G401 (cell line): ENCODE measurements at regions not wholly inside any gene's neighbourhood (a gene's known extent, or its start where the extent isn't known, plus 50 kb on each side); places are given as distances from the start of the nearest gene placed in this dataset.

Source experiments
- DNase-seq: peaks from one replicate; pipeline ENCODE4 v3.0.0-alpha.2; 2015; ENCODE audit warnings: low spot score
- in situ Hi-C: cut with HindIII; loops from 2 replicates; pipeline ENCODE4 v1.10.0; 2016; ENCODE audit warnings: low sequenced_read_pairs, mixed read lengths

- DNase-seq = no peak
Measured at GRCh38 chr2:224268441-224268840, 133.5 kb downstream of the FAM124B start.

GRCh38 chr2:224264259-224264658, 137.6 kb downstream of the FAM124B start:
- DNase-seq = no peak
- in situ Hi-C loops = no loop called here

More at GRCh38 chr2:224268441-224268840, 133.5 kb downstream of the FAM124B start:
- in situ Hi-C loops = no loop called here

GRCh38 chr2:224263571-224264043, 138.3 kb downstream of the FAM124B start:
- in situ Hi-C loops = no loop called here
- no peak for DNase-seq

- no peak for DNase-seq
- in situ Hi-C loops = no loop called here
Measured at GRCh38 chr2:224261326-224261725, 140.6 kb downstream of the FAM124B start.

- peak; percentile 16 for DNase-seq
- in situ Hi-C loops = no loop called here
Measured at GRCh38 chr2:224260372-224261020, 141.4 kb downstream of the FAM124B start.

- DNase-seq = no peak
- in situ Hi-C loops = no loop called here
Measured at GRCh38 chr2:224259831-224260230, 142.1 kb downstream of the FAM124B start.

GRCh38 chr2:224258059-224258458, 143.8 kb downstream of the FAM124B start:
- DNase-seq = no peak
- in situ Hi-C loops = no loop called here

GRCh38 chr2:224257156-224257555, 144.8 kb downstream of the FAM124B start:
- DNase-seq = no peak
- in situ Hi-C loops = no loop called here

- DNase-seq = no peak
Measured at GRCh38 chr2:224253464-224253863, 148.4 kb downstream of the FAM124B start.

GRCh38 chr2:224252631-224253030, 149.3 kb downstream of the FAM124B start:
- in situ Hi-C loops = no loop called here
- DNase-seq = no peak

More at GRCh38 chr2:224253464-224253863, 148.4 kb downstream of the FAM124B start:
- in situ Hi-C loops = no loop called here

- DNase-seq = no peak
- in situ Hi-C loops = no loop called here
Measured at GRCh38 chr2:224248944-224249371, 152.9 kb downstream of the FAM124B start.

GRCh38 chr2:224242561-224242960, 159.3 kb downstream of the FAM124B start:
- DNase-seq = no peak
- in situ Hi-C loops = no loop called here

GRCh38 chr2:224241812-224242211, 160.1 kb downstream of the FAM124B start:
- no peak for DNase-seq
- in situ Hi-C loops = no loop called here

GRCh38 chr2:224241001-224241400, 160.9 kb downstream of the FAM124B start:
- DNase-seq = no peak
- in situ Hi-C loops = no loop called here

GRCh38 chr2:224223851-224224555, 177.9 kb downstream of the FAM124B start:
- in situ Hi-C loops = no loop called here

GRCh38 chr2:224222974-224223373, 178.9 kb downstream of the FAM124B start:
- in situ Hi-C loops = no loop called here
- DNase-seq = no peak

More at GRCh38 chr2:224223851-224224555, 177.9 kb downstream of the FAM124B start:
- DNase-seq = no peak

GRCh38 chr2:224222291-224222690, 179.6 kb downstream of the FAM124B start:
- in situ Hi-C loops = no loop called here

GRCh38 chr2:224221455-224221913, 180.4 kb downstream of the FAM124B start:
- DNase-seq = no peak
- in situ Hi-C loops = no loop called here

More at GRCh38 chr2:224222291-224222690, 179.6 kb downstream of the FAM124B start:
- DNase-seq = no peak

GRCh38 chr2:224220586-224221255, 181.2 kb downstream of the FAM124B start:
- in situ Hi-C loops = no loop called here
- no peak for DNase-seq

- no peak for DNase-seq
- in situ Hi-C loops = no loop called here
Measured at GRCh38 chr2:224219781-224220180, 180.7 kb upstream of the SERPINE2 start.
